RWPE2 (cell line): ENCODE measurements at regions not wholly inside any gene's neighbourhood (a gene's known extent, or its start where the extent isn't known, plus 50 kb on each side); places are given as distances from the start of the nearest gene placed in this dataset.

Experiments used
- ATAC-seq: fragments of 200-7000 bp; cut with Tn5 transposase; 3 replicates; pipeline ENCODE4 v1.9.1; 2021; ENCODE audit warnings: low read depth
- DNase-seq: peaks from one replicate; pipeline ENCODE4 v3.0.0-alpha.2; 2020; ENCODE audit warnings: low spot score
- H3K27ac ChIP-seq: fragments of 450-650 bp; 2 replicates; pipeline ENCODE4 v1.5.1; 2017; ENCODE audit warnings: mild to moderate bottlenecking; ENCODE audit not compliant: poor library complexity, severe bottlenecking
- H3K27me3 ChIP-seq: fragments of 250-450 bp; sonication (Bioruptor Pico); 2 replicates; pipeline ENCODE4 v1.5.1; 2021; ENCODE audit warnings: mild to moderate bottlenecking, moderate library complexity; ENCODE audit not compliant: insufficient read depth, poor library complexity, severe bottlenecking
- H3K36me3 ChIP-seq: fragments of 250-450 bp; sonication (Bioruptor Pico); 2 replicates; pipeline ENCODE4 v1.5.1; 2020; ENCODE audit warnings: low read depth, mild to moderate bottlenecking, moderate library complexity
- H3K4me1 ChIP-seq: fragments of 250-450 bp; sonication (Bioruptor Pico); 2 replicates; pipeline ENCODE4 v1.5.1; 2021; ENCODE audit warnings: mild to moderate bottlenecking, moderate library complexity; ENCODE audit not compliant: insufficient read depth, poor library complexity, severe bottlenecking
- H3K4me3 ChIP-seq: fragments of 250-450 bp; sonication (Bioruptor Pico); 2 replicates; pipeline ENCODE4 v1.5.1; 2021; ENCODE audit warnings: mild to moderate bottlenecking, moderate library complexity; ENCODE audit not compliant: severe bottlenecking
- H3K9me3 ChIP-seq: fragments of 250-450 bp; sonication (Bioruptor Pico); 2 replicates; pipeline ENCODE4 v1.5.1; 2021; ENCODE audit warnings: mild to moderate bottlenecking, moderate library complexity; ENCODE audit not compliant: severe bottlenecking
- CTCF ChIP-seq: fragments of 450-650 bp; IDR thresholded peaks from one replicate; pipeline ENCODE4 v1.5.1; 2017; ENCODE audit warnings: mild to moderate bottlenecking, moderate library complexity; ENCODE audit not compliant: poor library complexity, severe bottlenecking

DNA sequence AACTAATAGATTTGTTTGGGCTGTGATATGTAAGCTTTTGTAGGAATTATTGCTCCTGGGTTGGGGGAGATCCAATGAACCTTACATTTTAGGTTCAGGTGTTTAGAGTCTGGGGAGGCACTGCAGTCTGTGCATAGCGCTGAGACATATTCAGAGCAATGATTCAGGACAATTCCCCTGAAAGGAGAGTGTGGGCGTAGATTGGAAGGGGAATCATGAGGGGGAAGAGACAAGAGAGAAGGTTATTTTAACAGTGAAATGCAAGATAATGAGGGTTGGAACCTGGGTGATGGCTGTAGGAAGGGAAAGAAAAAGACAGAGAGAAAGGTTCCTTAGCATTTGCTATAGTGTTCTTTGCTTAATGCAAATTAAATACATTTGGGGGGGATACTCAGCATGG is 1013.4 kb downstream of the REEP3 start:
- Histone ChIP-seq H3K27me3 (peaks cover 7% of the 10 kb centered on the region), H3K4me3 (no peak overlapping the region), H3K36me3 (no peaks in the 10 kb centered on the region), H3K27ac (no peak overlapping the region), H3K9me3 (no peaks in the 10 kb centered on the region), H3K4me1 (no peaks in the 10 kb centered on the region)
- TF ChIP-seq CTCF = no peak
- DNase-seq = no peak
- no peak for ATAC-seq

- no peaks in the 10 kb centered on the region for H3K36me3 ChIP-seq
- DNase-seq (no peak), ATAC-seq (no peak)
- H3K9me3 ChIP-seq = no peaks in the 10 kb centered on the region
- H3K27ac ChIP-seq = no peak overlapping the region
- no peak overlapping the region for H3K4me3 ChIP-seq
- no peak for TF ChIP-seq CTCF
- H3K4me1 ChIP-seq = no peaks in the 10 kb centered on the region
- H3K27me3 ChIP-seq = peaks cover 7% of the 10 kb centered on the region
Measured at GRCh38 chr10:64535131-64535867, 1014.1 kb downstream of the REEP3 start.

GRCh38 chr10:64537112-64537511 is 1015.9 kb downstream of the REEP3 start:
- DNase-seq (no peak), ATAC-seq (no peak)
- no peak overlapping the region for H3K4me3 ChIP-seq
- no peak for TF ChIP-seq CTCF
- H3K27ac ChIP-seq = no peak overlapping the region
- no peaks in the 10 kb centered on the region for H3K9me3 ChIP-seq
- H3K27me3 ChIP-seq = peaks cover 7% of the 10 kb centered on the region
- H3K4me1 ChIP-seq = no peaks in the 10 kb centered on the region
- H3K36me3 ChIP-seq = no peaks in the 10 kb centered on the region

GRCh38 chr10:64537928-64538327 is 1016.7 kb downstream of the REEP3 start:
- no peak for ATAC-seq
- H3K4me3 ChIP-seq = no peak overlapping the region
- H3K9me3 ChIP-seq = no peaks in the 10 kb centered on the region
- no peak for DNase-seq
- H3K27me3 ChIP-seq = peaks cover 3% of the 10 kb centered on the region
- no peak overlapping the region for H3K27ac ChIP-seq
- no peaks in the 10 kb centered on the region for H3K4me1 ChIP-seq
- no peaks in the 10 kb centered on the region for H3K36me3 ChIP-seq
- TF ChIP-seq CTCF = no peak

DNA sequence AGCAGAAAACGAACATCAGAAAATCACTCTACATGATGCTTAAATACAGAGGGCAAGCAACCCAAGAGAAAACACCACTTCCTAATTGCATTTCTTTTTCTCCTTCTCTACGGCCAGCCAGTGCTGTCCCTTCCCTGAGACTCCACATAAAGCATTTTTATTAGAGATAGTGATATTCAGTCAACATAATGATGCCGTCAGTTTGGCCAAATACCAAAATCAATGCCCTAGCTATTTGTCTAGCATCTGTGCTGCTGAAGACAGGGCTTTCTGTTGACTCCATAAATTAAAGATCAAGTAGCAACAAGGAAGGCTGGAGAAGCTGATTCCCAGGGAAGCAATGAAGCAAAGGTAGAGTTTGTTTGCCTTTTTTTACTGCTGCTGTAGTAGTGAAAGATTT is 1024.9 kb downstream of the REEP3 start:
- TF ChIP-seq CTCF = no peak
- Histone ChIP-seq H3K4me1 (no peaks in the 10 kb centered on the region), H3K27me3 (no peaks in the 10 kb centered on the region), H3K36me3 (no peaks in the 10 kb centered on the region), H3K9me3 (no peaks in the 10 kb centered on the region), H3K4me3 (no peak overlapping the region), H3K27ac (no peak overlapping the region)
- no peak for DNase-seq
- no peak for ATAC-seq
